GM12873 (cell line): ENCODE measurements at regions not wholly inside any gene's neighbourhood (a gene's known extent, or its start where the extent isn't known, plus 50 kb on each side); places are given as distances from the start of the nearest gene placed in this dataset.

Experiments
- CTCF ChIP-seq: IDR thresholded peaks from 2 replicates; pipeline ENCODE4 v1.5.1; 2012; ENCODE audit warnings: low read depth, mild to moderate bottlenecking, moderate library complexity, low read length, control low read depth; ENCODE audit not compliant: insufficient read depth; ENCODE audit errors: missing control alignments

- TF ChIP-seq CTCF, result no peak
Observed at GRCh38 chr13:82165396-82166174, 1716.7 kb downstream of the SLITRK1 start.

- TF ChIP-seq CTCF, result no peak
Observed at GRCh38 chr13:82147526-82147925, 1734.7 kb downstream of the SLITRK1 start.

- no peak for TF ChIP-seq CTCF
Observed at GRCh38 chr13:82136880-82137279, 1745.4 kb downstream of the SLITRK1 start.

- TF ChIP-seq CTCF, result no peak
Observed at GRCh38 chr13:82129281-82129680, 1753.0 kb downstream of the SLITRK1 start.

- TF ChIP-seq CTCF, result no peak
Observed at GRCh38 chr13:82118589-82118988, 1763.7 kb downstream of the SLITRK1 start.

- TF ChIP-seq CTCF, result no peak
Observed at GRCh38 chr13:82116422-82116989, 1765.8 kb downstream of the SLITRK1 start.

GRCh38 chr13:82115391-82115790 is 1766.9 kb downstream of the SLITRK1 start:
- no peak for TF ChIP-seq CTCF
